H1 (cell line): ENCODE measurements at regions not wholly inside any gene's neighbourhood (a gene's known extent, or its start where the extent isn't known, plus 50 kb on each side); places are given as distances from the start of the nearest gene placed in this dataset.

ENCODE experiments used
- MAFK ChIP-seq: IDR thresholded peaks from 2 replicates; pipeline ENCODE4 v1.6.1; 2012; ENCODE audit warnings: low read depth, mild to moderate bottlenecking, improper control_type of control experiment, low read length
- RAD21 ChIP-seq, 2 experiments: IDR thresholded peaks in 1 of 2; conservative IDR thresholded peaks in 1 of 2; 2 replicates each; pipeline ENCODE4 v1.6.1; 2011; ENCODE audit warnings: low read depth in 2 of 2, low read length in 2 of 2, improper control_type of control experiment in 1 of 2, inconsistent platforms in 1 of 2, mild to moderate bottlenecking in 1 of 2, moderate library complexity in 1 of 2

- TF ChIP-seq MAFK (no peak), RAD21 (IDR thresholded peaks at IDR 0.05 in 1 of 2, conservative IDR thresholded peaks at IDR 0.05 in 1 of 2; ENCODE audit: low read depth in 2 of 2, low read length in 2 of 2) (no peak)
These were observed 123.7 kb upstream of the NLGN1 start (continued) for GRCh38 chr3:173273838-173274237.
